ENCODE measurements at regions not wholly inside any gene's neighbourhood (a gene's known extent, or its start where the extent isn't known, plus 50 kb on each side); places are given as distances from the start of the nearest gene placed in this dataset.

- H4K20me1 ChIP-seq (replicated peaks; ENCODE audit: control insufficient read depth, extremely low read depth, insufficient read depth, low read length): no peaks in the 10 kb centered on the region
- no peak for DNase-seq (ENCODE audit: low read depth, low spot score)
- H3K9me3 ChIP-seq (replicated peaks; ENCODE audit: control insufficient read depth, insufficient read depth, low read length): peaks cover 20% of the 10 kb centered on the region
- BruUV-seq (replicated peaks): no TSS peak
- no peaks in the 10 kb centered on the region for H3K27me3 ChIP-seq (ENCODE audit: control insufficient read depth in 2 of 2, insufficient read depth in 2 of 2, low read length in 2 of 2)
- H3K27ac ChIP-seq (ENCODE audit: insufficient read depth, low read depth, low read length): no peak overlapping the region
- H3K4me3 ChIP-seq (replicated peaks in 1 of 3; ENCODE audit: insufficient read depth in 1 of 3, low read depth in 1 of 3, low read length in 3 of 3): no peak overlapping the region
- no peaks in the 10 kb centered on the region for H3K9me1 ChIP-seq (replicated peaks; ENCODE audit: control insufficient read depth, extremely low read depth, insufficient read depth, low read length)
- ChIA-PET CTCF (no interaction called here), POLR2A (no interaction called here)
- H3K4me2 ChIP-seq (ENCODE audit: insufficient read depth, low read length): no peak overlapping the region
- TF ChIP-seq CTCF (IDR thresholded peaks at IDR 0.05; ENCODE audit: extremely low read depth in 1 of 2, insufficient read depth in 1 of 2, low read depth in 1 of 2, low read length in 2 of 2) (no peak), MAX (IDR thresholded peaks at IDR 0.05; ENCODE audit: insufficient read depth, insufficient read length) (no peak), MYC (IDR thresholded peaks at IDR 0.05; ENCODE audit: low read depth, low read length) (no peak), GATA2 (IDR thresholded peaks at IDR 0.05; ENCODE audit: insufficient read depth, insufficient read length, low read depth, low read length) (no peak), POLR2A (IDR thresholded peaks at IDR 0.05; ENCODE audit: low read depth, low read length) (no peak), FOS (IDR thresholded peaks at IDR 0.05; ENCODE audit: borderline replicate concordance, insufficient read depth, low read length) (no peak), JUN (IDR thresholded peaks at IDR 0.05; ENCODE audit: borderline replicate concordance, insufficient read depth, insufficient read length, low read depth) (no peak), POLR2AphosphoS5 (IDR thresholded peaks at IDR 0.05; ENCODE audit: insufficient read depth, low read depth, low read length) (no peak), EZH2 (IDR thresholded peaks at IDR 0.05; ENCODE audit: borderline replicate concordance, low read depth, low read length, severe bottlenecking) (no peak)
- intact Hi-C loops (cut with micrococcal nuclease) (no loop called here), dilution Hi-C loops (cut with MboI; ENCODE audit: extremely low pct_ligation_motif_present, low sequenced_read_pairs) (no loop called here)
- H3K9ac ChIP-seq (replicated peaks; ENCODE audit: extremely low read depth, insufficient read depth, low read length): no peak overlapping the region
- H2AFZ ChIP-seq (ENCODE audit: low read depth, low read length): no peak overlapping the region
- H3K36me3 ChIP-seq (ENCODE audit: control insufficient read depth in 2 of 2, extremely low read depth in 1 of 2, insufficient read depth in 2 of 2, low read length in 2 of 2): no peaks in the 10 kb centered on the region
- H3K79me2 ChIP-seq (ENCODE audit: control insufficient read depth, insufficient read depth, low read length): no peaks in the 10 kb centered on the region
- no peaks in the 10 kb centered on the region for H3K4me1 ChIP-seq (ENCODE audit: control insufficient read depth, extremely low read depth, insufficient read depth, low read length)
- no peak for FAIRE-seq
Measured at GRCh38 chr22:34072585-34072984, 152.3 kb upstream of the LARGE1 start.

Data from endothelial cell of umbilical vein (primary cell).